DOHH2 (cell line): ENCODE measurements at regions not wholly inside any gene's neighbourhood (a gene's known extent, or its start where the extent isn't known, plus 50 kb on each side); places are given as distances from the start of the nearest gene placed in this dataset.

Source experiments
- H3F3A ChIP-seq: fragments of 200-600 bp; sonication (generic), shearing (Covaris generic); 2 replicates; pipeline ENCODE4 v1.6.0; 2016; ENCODE audit warnings: antibody characterized with exemption, mild to moderate bottlenecking; ENCODE audit not compliant: control insufficient read depth, insufficient read depth
- H3K27ac ChIP-seq: fragments of 200-600 bp; sonication (generic); 2 replicates; pipeline ENCODE4 v1.5.1; 2014; ENCODE audit warnings: low read depth, mild to moderate bottlenecking, low read length, moderate library complexity
- H3K27me3 ChIP-seq: fragments of 200-600 bp; sonication (generic); 2 replicates; pipeline ENCODE4 v1.6.1; 2014; ENCODE audit warnings: mild to moderate bottlenecking, low read length, mixed read lengths; ENCODE audit not compliant: control insufficient read depth
- H3K36me3 ChIP-seq: fragments of 200-600 bp; sonication (generic); 2 replicates; pipeline ENCODE4 v1.6.1; 2014; ENCODE audit warnings: mild to moderate bottlenecking, low read length, moderate library complexity, mixed read lengths; ENCODE audit not compliant: control insufficient read depth
- H3K4me1 ChIP-seq: fragments of 200-600 bp; sonication (generic); 2 replicates; pipeline ENCODE4 v1.6.1; 2014; ENCODE audit warnings: mild to moderate bottlenecking, low read length, mixed read lengths; ENCODE audit not compliant: control insufficient read depth
- H3K4me2 ChIP-seq: fragments of 200-600 bp; sonication (generic); 2 replicates; pipeline ENCODE4 v1.6.0; 2014; ENCODE audit warnings: mild to moderate bottlenecking, low read length, moderate library complexity
- H3K4me3 ChIP-seq: fragments of 200-600 bp; sonication (generic); 2 replicates; pipeline ENCODE4 v1.5.1; 2014; ENCODE audit warnings: mild to moderate bottlenecking, low read length, mixed read lengths
- H3K79me2 ChIP-seq: fragments of 200-600 bp; sonication (generic); 2 replicates; pipeline ENCODE4 v1.6.1; 2014; ENCODE audit warnings: mild to moderate bottlenecking, low read length, mixed read lengths; ENCODE audit not compliant: control insufficient read depth
- H3K9me2 ChIP-seq: fragments of 200-600 bp; sonication (generic); replicated peaks from 2 replicates; pipeline ENCODE4 v1.6.1; 2014; ENCODE audit warnings: mild to moderate bottlenecking, low read length, mixed read lengths; ENCODE audit not compliant: control insufficient read depth
- H3K9me3 ChIP-seq: fragments of 200-600 bp; sonication (generic); 2 replicates; pipeline ENCODE4 v1.6.1; 2014; ENCODE audit warnings: antibody characterized with exemption, low read length, mixed read lengths; ENCODE audit not compliant: control insufficient read depth, insufficient read depth
- H4K20me1 ChIP-seq: fragments of 200-600 bp; sonication (generic); 2 replicates; pipeline ENCODE4 v1.6.0; 2014; ENCODE audit warnings: low read depth, mild to moderate bottlenecking, antibody characterized with exemption, low read length, moderate library complexity; ENCODE audit not compliant: control insufficient read depth, insufficient read depth
- CTCF ChIP-seq: fragments of 200-600 bp; sonication (generic); IDR thresholded peaks from one replicate; pipeline ENCODE4 v1.5.1; 2014; ENCODE audit warnings: antibody characterized with exemption, mild to moderate bottlenecking, low read depth, low read length; ENCODE audit not compliant: poor library complexity, severe bottlenecking
- EZH2phosphoT487 ChIP-seq: fragments of 200-600 bp; sonication (generic); IDR thresholded peaks from 2 replicates; pipeline ENCODE4 v1.6.1; 2017; ENCODE audit warnings: borderline replicate concordance, mild to moderate bottlenecking, antibody characterized with exemption, low read length, moderate library complexity, mixed read lengths

- H3K9me2 ChIP-seq: no peaks in the 10 kb centered on the region
- H3K4me1 ChIP-seq: no peaks in the 10 kb centered on the region
- H3K36me3 ChIP-seq: no peaks in the 10 kb centered on the region
- no peak overlapping the region for H3K4me3 ChIP-seq
- TF ChIP-seq CTCF (no peak), EZH2phosphoT487 (no peak)
- no peaks in the 10 kb centered on the region for H3K9me3 ChIP-seq
- no peaks in the 10 kb centered on the region for H3F3A ChIP-seq
- H3K4me2 ChIP-seq: no peak overlapping the region
- no peak overlapping the region for H3K27ac ChIP-seq
- H4K20me1 ChIP-seq: no peaks in the 10 kb centered on the region
- no peaks in the 10 kb centered on the region for H3K79me2 ChIP-seq
- peaks cover 5% of the 10 kb centered on the region for H3K27me3 ChIP-seq
Observed at GRCh38 chr2:175363699-175364098, 182.2 kb upstream of the ATP5MC3 start.

GRCh38 chr2:175362331-175362730 is 180.8 kb upstream of the ATP5MC3 start:
- Histone ChIP-seq H3K4me2 (no peak overlapping the region), H3K36me3 (no peaks in the 10 kb centered on the region), H3K4me3 (no peak overlapping the region), H3K9me3 (no peaks in the 10 kb centered on the region), H3K27ac (no peak overlapping the region), H3K9me2 (no peaks in the 10 kb centered on the region), H4K20me1 (no peaks in the 10 kb centered on the region), H3K27me3 (peaks cover 2% of the 10 kb centered on the region), H3K4me1 (no peaks in the 10 kb centered on the region), H3F3A (no peaks in the 10 kb centered on the region), H3K79me2 (no peaks in the 10 kb centered on the region)
- TF ChIP-seq CTCF: no peak
- TF ChIP-seq EZH2phosphoT487: no peak

GRCh38 chr2:175359710-175360109 is 178.2 kb upstream of the ATP5MC3 start:
- Histone ChIP-seq H3K9me3 (no peaks in the 10 kb centered on the region), H3K4me3 (no peak overlapping the region), H3K36me3 (no peaks in the 10 kb centered on the region), H3K9me2 (no peaks in the 10 kb centered on the region), H3K4me1 (no peaks in the 10 kb centered on the region), H3F3A (no peaks in the 10 kb centered on the region), H3K27me3 (no peaks in the 10 kb centered on the region), H3K27ac (no peak overlapping the region), H3K4me2 (no peak overlapping the region), H3K79me2 (no peaks in the 10 kb centered on the region), H4K20me1 (no peaks in the 10 kb centered on the region)
- no peak for TF ChIP-seq CTCF
- TF ChIP-seq EZH2phosphoT487: no peak

- Histone ChIP-seq H3K27ac (no peak overlapping the region), H3K4me1 (no peaks in the 10 kb centered on the region), H3F3A (no peaks in the 10 kb centered on the region), H3K4me3 (no peak overlapping the region), H3K4me2 (no peak overlapping the region), H4K20me1 (no peaks in the 10 kb centered on the region), H3K9me3 (no peaks in the 10 kb centered on the region), H3K36me3 (no peaks in the 10 kb centered on the region), H3K27me3 (no peaks in the 10 kb centered on the region), H3K9me2 (no peaks in the 10 kb centered on the region), H3K79me2 (no peaks in the 10 kb centered on the region)
- TF ChIP-seq EZH2phosphoT487 (no peak), CTCF (no peak)
Observed at GRCh38 chr2:175356901-175357300, 175.4 kb upstream of the ATP5MC3 start.
